Fibroblast of skin of back (primary cell): ENCODE measurements at regions not wholly inside any gene's neighbourhood (a gene's known extent, or its start where the extent isn't known, plus 50 kb on each side); places are given as distances from the start of the nearest gene placed in this dataset.

Experiments
- DNase-seq: peaks from one replicate; pipeline ENCODE4 v3.0.0-alpha.2; 2013

GRCh38 chr1:209248649-209249279 is 334.8 kb upstream of the CAMK1G start:
- DNase-seq: peak; percentile 51

DNA sequence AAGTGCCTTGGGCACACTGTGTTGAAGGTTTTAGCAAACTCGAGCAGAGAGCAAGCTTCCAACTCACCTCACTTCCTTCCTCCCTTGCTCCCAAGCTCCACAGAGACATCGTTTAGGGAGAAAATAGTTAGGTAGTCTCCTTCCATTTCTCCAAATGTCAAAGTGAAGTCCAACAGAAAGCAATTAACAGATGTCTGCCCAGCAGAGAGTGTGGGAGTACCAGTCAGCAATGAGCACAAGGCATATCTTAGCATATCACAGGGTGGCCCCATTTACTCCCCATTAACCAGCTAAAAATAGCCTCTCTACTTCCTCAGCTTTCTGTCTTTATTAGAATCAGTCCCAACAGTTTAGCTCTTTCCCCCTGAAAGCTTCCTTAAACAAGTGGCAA is 334.2 kb upstream of the CAMK1G start:
- no peak for DNase-seq

DNA sequence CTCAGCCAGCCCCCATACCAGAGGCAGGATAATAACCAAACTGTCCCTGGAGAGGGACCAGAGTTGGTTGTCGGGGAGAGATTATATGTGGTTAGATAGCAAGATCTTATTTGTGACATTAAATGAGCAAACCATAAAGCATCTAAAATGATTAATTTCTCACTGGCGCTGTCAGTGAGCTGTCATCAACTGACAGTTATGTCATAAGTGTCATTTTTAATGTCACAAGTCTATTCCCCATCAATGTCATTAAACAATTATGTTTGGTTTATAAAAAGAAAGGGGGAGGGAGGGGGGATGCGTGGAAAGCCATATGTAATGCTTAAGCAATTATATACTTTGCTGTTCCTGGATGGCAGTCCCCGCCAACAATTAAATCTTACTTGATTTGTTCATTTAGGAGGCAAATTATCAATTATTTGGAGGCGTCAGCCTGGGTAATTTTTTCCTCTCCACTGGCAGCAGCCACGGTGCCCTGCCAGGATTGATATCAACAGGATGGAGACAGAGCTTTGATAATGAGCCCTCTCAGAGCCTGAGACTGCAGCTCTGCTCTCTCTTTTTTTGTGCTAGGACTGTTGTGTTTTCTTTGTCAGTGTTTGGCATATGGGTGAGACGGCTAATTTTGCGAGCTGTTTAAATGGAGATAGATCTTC is 333.6 kb upstream of the CAMK1G start:
- DNase-seq: no peak

DNA sequence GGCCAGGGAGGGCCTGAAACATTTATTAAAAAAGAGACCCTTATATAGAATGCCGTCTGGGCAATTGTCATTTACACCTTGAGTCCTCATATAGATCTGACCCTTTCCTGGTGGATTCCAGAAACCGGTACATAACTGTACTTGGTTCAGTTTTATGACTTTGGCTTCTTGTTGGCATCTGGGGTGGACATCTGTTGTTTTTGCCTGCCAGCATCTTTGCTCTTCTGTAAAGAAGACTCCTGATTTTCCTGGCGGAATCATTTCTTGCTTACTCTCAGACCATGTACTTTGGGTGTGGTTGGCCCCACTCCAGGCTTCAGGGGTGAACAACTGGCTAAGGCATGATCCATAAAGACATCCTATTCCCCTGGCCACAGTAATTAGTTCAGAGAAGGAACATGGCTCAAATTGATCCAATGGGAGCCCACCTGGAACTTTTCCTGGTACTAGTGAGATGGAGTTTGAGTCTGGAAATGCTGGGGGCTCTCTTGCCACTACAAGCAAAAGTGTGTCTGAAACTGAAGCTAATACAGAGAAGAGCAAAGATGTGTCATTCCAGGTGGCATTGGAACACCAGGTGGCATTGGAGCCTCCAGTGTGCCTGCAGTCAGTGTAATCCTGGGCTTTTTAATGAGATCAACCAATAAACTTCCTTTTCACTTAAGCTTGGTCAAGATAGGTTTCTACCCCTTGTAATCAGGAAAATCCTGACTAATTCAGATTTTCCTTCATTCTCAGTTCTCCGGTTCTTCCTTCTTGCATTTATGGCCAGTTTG is 332.5 kb upstream of the CAMK1G start:
- peak; percentile 7 for DNase-seq

GRCh38 chr1:209256766-209257350 is 326.7 kb upstream of the CAMK1G start:
- DNase-seq: no peak

DNA sequence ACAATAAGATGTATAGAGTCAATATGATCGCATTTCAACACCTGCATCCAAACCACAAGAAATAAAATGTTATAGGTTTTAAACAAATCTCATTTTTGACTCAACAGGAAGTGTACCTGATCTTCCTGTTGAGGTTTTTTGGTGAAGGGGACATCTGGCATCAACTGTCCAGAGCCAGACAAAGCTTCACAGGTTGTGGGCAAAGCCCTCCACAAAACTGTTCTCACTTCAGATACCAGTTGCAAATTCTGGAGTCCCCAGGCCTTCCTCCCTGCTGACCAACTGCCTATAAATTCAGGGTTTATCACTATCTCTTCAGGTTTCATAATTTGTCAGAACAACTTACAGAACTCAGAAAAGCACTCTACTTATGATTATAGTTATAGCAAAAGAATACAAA is 326.1 kb upstream of the CAMK1G start:
- no peak for DNase-seq

DNA sequence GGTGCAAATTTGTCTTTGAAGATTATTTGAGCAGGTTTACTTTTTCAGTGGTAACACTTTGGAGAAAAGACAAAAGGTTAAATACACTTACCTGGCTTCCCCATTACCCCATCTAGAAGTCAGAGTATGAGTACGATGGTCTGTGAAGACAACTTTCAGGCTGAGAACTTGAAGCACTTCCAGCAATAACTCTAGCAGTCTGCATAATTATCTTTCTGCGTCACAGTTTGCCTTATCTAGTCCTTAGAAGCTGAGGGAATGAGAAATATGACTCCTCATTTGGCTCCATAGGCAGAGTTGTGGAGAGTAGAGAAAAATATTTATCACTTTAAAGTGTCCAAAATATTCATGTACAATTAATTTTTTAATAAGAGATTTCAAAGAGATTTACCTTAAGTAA is 323.4 kb upstream of the CAMK1G start:
- no peak for DNase-seq

- no peak for DNase-seq
These were observed 320.9 kb upstream of the CAMK1G start for GRCh38 chr1:209262631-209263030.

- no peak for DNase-seq
These were observed 318.2 kb upstream of the CAMK1G start for GRCh38 chr1:209265301-209265700.

DNA sequence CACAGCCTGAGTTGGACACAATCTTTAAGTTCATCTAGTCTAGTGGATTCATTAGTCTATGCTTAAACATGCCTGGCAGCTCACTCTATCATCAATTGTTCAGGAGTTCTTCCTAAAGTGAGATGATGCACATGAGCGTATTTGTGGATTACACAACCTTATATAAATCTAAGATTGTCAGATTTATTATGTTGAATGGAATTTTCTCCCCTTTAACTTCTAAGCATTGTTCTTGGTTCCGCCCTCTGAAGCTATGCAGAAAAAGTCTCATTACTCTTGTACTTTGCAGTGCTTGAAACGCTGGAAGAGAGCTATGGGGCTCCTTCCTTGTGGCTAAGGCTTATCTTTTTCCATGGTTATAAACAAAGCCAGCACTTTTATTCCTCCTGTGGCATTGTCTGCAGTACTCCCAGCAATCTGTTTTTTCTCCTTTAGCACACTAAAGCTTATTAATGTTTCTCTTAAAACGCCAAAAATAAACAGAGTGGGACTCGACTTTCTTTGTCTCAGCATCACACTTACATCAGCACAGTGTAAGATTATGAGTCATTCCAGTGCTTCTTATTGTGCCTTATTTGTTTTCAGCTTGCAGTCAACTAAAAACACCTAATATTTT is 316.8 kb upstream of the CAMK1G start:
- DNase-seq: no peak

- no peak for DNase-seq
These were observed 315.5 kb upstream of the CAMK1G start for GRCh38 chr1:209267968-209268367.

GRCh38 chr1:209268479-209268878 is 315.0 kb upstream of the CAMK1G start:
- DNase-seq: no peak

GRCh38 chr1:209276321-209276720 is 307.2 kb upstream of the CAMK1G start:
- no peak for DNase-seq

DNA sequence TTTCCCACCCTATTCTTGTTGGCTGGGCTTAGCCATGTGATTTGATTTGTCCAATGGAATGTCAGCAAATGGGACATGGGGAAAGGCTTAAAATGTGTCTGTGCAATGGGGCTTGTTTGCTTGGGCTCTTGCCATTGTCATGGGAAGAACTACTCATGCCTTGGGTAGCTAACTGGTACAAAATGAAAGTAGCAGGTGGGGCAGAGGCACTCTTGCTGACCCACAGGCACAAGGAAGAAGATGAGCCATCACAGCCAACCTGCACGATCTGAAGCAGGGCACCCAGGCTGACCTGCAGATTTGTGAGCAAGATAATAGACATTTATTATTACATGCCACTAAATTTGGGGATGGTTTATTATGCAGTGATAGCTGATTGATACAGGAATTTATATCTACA is 305.9 kb upstream of the CAMK1G start:
- DNase-seq: no peak

DNA sequence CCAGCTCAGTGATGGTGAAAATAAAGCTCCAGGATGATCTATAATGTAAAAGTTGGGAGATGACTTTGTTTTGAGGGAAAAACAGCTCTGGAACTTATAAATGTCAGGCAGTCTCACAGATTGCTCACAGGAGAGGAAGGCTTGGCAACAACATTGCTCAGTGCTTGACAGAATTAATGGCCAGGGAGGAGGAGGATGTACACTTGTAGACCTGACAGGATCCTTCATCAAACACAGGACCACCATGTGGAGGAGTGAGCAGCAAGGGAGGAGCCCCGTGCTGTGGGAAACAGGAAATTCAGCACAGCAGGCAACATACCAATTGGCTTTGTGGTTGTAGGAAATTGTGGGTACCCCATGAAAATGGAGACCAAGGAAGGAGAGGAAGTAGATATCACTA is 291.8 kb upstream of the CAMK1G start:
- peak; percentile 40 for DNase-seq

GRCh38 chr1:209302779-209303568 is 280.5 kb upstream of the CAMK1G start:
- no peak for DNase-seq

DNA sequence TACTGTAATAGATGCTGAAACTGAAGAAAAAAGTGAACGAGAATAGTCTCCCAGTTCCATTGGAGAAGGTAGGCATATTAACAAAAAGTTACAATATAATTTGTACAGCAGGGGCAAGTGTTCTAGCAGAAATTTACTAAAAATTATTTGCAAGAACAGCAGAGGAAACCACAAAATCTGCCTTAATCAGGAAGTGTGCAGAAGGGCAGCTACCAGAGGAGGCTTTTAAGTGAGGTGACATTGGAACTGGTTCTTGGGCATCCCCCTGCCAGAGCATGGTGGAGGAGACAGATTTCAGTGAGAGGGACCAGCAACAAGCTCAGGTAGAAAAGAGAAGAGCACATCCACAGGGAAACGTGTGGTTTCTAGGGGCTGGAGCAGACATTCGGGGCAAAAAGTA is 279.3 kb upstream of the CAMK1G start:
- no peak for DNase-seq

- DNase-seq: no peak
These were observed 278.1 kb upstream of the CAMK1G start for GRCh38 chr1:209305221-209305954.

- no peak for DNase-seq
These were observed 275.7 kb upstream of the CAMK1G start for GRCh38 chr1:209307846-209308245.

- no peak for DNase-seq
These were observed 274.3 kb upstream of the CAMK1G start for GRCh38 chr1:209309198-209309597.

- no peak for DNase-seq
These were observed 271.7 kb upstream of the CAMK1G start for GRCh38 chr1:209311770-209312169.

DNA sequence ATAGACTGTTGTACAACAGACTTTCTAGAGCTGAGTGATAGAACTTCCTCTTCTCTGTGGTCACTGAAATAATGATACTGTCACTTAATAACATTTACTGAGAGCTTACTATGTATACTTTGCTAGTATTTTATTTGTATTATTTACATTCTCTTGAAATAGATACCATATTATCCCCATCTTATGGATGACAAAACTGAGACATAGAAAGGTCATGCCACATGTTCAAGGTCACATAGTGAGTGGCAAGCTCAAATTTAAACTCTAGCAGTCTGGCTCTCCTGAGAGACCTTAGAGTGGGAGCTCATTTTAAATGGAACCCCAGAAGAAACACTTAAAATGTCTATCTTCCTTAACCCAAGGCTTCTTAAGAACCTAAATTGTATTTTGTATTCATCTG is 266.6 kb upstream of the CAMK1G start:
- no peak for DNase-seq
